ELR (cell line): ENCODE measurements at regions not wholly inside any gene's neighbourhood (a gene's known extent, or its start where the extent isn't known, plus 50 kb on each side); places are given as distances from the start of the nearest gene placed in this dataset.

ENCODE experiments used
- DNase-seq: peaks from one replicate; pipeline ENCODE4 v3.0.0-alpha.2; 2015; ENCODE audit warnings: low read depth

DNA sequence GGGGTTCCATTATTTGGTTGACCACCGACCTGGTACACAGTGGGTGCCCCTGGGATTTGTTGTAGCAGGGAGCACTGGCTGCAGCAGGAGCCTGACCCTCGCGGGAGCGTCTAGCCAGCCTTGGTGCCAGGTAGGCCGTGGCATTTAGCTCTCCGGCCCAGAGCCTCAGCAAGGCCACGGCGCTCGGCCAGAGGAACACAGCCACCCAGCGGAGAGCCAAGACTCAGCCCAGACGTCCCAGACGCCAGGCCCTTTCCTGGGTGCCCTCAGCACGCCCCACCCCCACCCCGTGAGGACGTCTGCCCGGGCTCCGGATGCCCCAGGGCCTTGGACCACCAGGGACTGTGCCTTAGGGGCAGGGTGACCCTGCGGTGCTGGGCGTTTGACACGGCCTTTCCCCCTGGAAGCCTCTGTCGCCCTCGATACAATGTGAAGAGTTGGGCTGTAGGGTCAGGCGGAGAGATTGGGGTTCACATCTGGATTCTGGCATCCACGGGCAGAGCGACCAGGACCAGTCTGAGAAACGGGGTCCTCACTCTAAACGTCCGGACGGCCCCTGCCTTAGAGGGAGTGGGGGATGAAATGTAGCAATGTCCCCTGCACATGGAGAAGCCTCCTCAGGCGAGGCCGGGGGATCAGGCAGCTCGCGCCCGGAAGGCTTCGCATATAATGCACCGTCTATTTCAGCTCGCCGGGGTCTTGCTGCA, 99.2 kb upstream of the FGF3 start:
- DNase-seq, result no peak

- peak; percentile 72 for DNase-seq
Observed at GRCh38 chr11:69918938-69919650, 99.9 kb upstream of the FGF3 start.

GRCh38 chr11:69919659-69920344, 100.6 kb upstream of the FGF3 start:
- no peak for DNase-seq

- DNase-seq, result no peak
Observed at GRCh38 chr11:69920345-69921127, 101.3 kb upstream of the FGF3 start.

GRCh38 chr11:69921128-69922014, 102.2 kb upstream of the FGF3 start:
- no peak for DNase-seq

- no peak for DNase-seq
Observed at GRCh38 chr11:69922015-69922595, 102.9 kb upstream of the FGF3 start.

DNA sequence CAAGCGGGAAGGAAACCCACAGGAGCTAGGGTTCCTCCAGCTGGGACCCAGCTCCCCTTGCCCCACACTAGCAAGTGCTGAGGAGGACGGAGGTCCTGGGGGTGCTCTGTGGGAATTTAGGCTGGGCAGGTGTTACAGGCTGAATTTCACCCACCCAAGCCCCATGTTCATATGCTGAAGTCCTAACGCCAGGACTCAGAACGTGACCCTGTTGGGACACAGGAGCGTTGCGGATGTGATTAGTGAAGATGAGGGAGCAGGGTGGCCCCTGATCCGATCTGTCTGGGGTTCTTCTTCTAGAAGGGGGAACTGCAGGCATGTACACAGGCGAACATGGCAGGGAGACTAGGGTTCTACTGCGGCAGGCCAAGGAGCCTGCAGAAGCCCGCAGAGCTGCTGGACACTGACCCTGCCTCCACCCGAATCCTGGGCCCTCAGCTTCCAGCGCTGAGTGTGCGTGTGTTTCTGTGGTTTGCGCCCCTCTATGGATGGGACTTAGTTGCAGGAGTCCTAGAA, 103.4 kb upstream of the FGF3 start:
- DNase-seq, result no peak

DNA sequence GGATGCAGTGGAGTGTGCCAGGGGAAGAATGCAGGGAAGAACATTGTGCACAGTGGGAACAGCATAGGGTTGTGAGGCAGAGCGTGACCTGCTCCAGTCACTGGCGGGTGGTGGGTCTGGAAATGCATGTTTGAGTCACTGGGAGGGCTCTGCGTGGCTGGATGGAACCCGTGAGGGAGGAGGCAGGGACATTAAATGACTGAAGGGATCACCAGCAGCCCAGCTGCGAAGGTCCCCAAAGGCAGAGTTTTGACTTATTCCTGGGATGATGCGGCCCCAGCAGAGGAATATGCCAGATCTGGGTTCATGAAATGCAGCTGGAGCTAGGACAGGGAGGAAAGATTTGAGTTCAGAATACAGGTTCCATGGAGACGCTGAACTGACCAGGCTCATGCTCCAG, 104.0 kb upstream of the FGF3 start:
- no peak for DNase-seq

DNA sequence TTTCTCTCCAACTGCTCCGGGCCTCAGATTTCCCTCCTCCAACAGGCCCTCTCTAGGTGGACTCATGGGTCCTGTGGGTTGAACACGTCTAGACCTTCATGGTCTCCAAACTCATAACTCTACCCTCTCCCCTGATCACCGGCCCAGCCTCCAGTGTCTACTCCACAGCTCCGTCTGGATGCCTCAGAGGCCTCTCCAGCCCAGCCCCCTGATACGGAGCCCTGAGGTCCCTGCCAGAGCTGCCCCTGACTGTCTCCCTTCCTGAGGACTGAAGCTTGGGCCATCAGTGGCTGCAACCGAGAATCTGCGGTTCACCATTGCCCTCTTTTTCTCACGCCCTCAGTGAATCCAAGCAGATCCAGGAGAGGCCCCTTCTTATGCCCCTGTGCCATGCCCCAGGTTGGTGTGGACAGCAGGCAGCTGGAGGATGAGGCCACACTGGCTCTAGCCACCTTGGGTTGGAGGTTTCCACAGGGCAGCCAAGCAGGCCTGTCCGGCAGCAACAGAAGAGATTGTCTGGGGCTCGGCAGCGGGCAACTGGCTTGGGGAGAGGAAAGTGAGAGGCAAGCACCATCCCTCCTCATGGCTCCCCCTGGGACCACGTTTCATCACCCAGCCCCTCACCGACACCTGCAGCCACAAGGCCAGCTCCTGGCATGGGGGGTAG, 104.6 kb upstream of the FGF3 start:
- DNase-seq, result no peak

- no peak for DNase-seq
Observed at GRCh38 chr11:69924308-69925161, 105.3 kb upstream of the FGF3 start.

- no peak for DNase-seq
Observed at GRCh38 chr11:69925366-69926196, 106.4 kb upstream of the FGF3 start.

GRCh38 chr11:69926376-69927050, 107.3 kb upstream of the FGF3 start:
- DNase-seq, result no peak

- no peak for DNase-seq
Observed at GRCh38 chr11:69928121-69928520, 108.9 kb upstream of the FGF3 start.

- DNase-seq, result no peak
Observed at GRCh38 chr11:69928975-69929374, 109.8 kb upstream of the FGF3 start.

- DNase-seq, result no peak
Observed at GRCh38 chr11:69930081-69931059, 111.2 kb upstream of the FGF3 start.
